Heart right ventricle (tissue), 16 donors: ENCODE measurements at regions not wholly inside any gene's neighbourhood (a gene's known extent, or its start where the extent isn't known, plus 50 kb on each side); places are given as distances from the start of the nearest gene placed in this dataset.

Experiments
- ATAC-seq, 8 donors: fragments of 200-7000 bp; cut with Tn5 transposase; one replicate each; pipeline ENCODE4 v1.9.1; 2020; ENCODE audit warnings: mild to moderate bottlenecking in 8 of 8, moderate library complexity in 8 of 8, moderate number of reproducible peaks in 1 of 8
- DNase-seq, 2 donors: peaks; one replicate each; pipeline ENCODE4 v3.0.0-alpha.2; 2020
- H3K27ac ChIP-seq, 10 donors: fragments of 200-600 bp; sonication (generic) in 2 of 10; one replicate each; pipeline versions ENCODE4 v1.5.0 to v1.8.0; 2020 to 2022; ENCODE audit warnings: mild to moderate bottlenecking in 3 of 10
- H3K27me3 ChIP-seq, 7 donors: fragments of 200-600 bp; one replicate each; pipeline ENCODE4 v1.8.0; 2021 to 2022; ENCODE audit warnings: mild to moderate bottlenecking in 2 of 7
- H3K36me3 ChIP-seq, 9 donors: fragments of 200-600 bp; sonication (generic) in 1 of 9; one replicate each; pipeline versions ENCODE4 v1.5.0 to v1.8.0; 2020 to 2022; ENCODE audit warnings: mild to moderate bottlenecking in 2 of 9
- H3K4me1 ChIP-seq, 9 donors: fragments of 200-600 bp; sonication (generic) in 1 of 9; one replicate each; pipeline versions ENCODE4 v1.5.0 to v1.8.0; 2020 to 2022; ENCODE audit warnings: mild to moderate bottlenecking in 4 of 9
- H3K4me3 ChIP-seq, 10 donors: fragments of 200-600 bp; sonication (generic) in 2 of 10; one replicate each; pipeline versions ENCODE4 v1.5.0 to v1.8.0; 2020 to 2022; ENCODE audit warnings: mild to moderate bottlenecking in 7 of 10, moderate library complexity in 2 of 10
- H3K9me3 ChIP-seq, 11 donors: fragments of 200-600 bp in 10 of 11; sonication (generic) in 2 of 11; one replicate each; pipeline versions ENCODE4 v1.5.0 to v1.8.0; 2013 to 2022; ENCODE audit warnings: mild to moderate bottlenecking in 2 of 11, control low read depth in 1 of 11, moderate library complexity in 1 of 11
- WGBS, 2 donors: extraction: QIAGEN DNeasy Blood & Tissue Kit; methylation state at CpG; one replicate each; pipeline ENCODE4 v1.1.7; 2013; ENCODE audit warnings: inconsistent platforms in 1 of 2; 5-methylcytosine and 5-hydroxymethylcytosine counted together
- intact Hi-C, 10 donors: fragments of 100-400 bp; cut with DNase I; formaldehyde crosslinking; loops; one replicate each; pipeline versions ENCODE4 v1.11.1 to v1.14.2; 2022
- TF ChIP-seq, protein P1 (sequence below), 9 donors: fragments of 200-600 bp; sonication (generic) in 2 of 9; IDR thresholded peaks; one replicate each; pipeline versions ENCODE4 v1.5.0 to v1.8.0; 2021 to 2022; ENCODE audit warnings: antibody characterized with exemption in 9 of 9, mild to moderate bottlenecking in 5 of 9, moderate library complexity in 1 of 9
- donor health status: Arrhythmogenic right ventricular cardiomyopathy.
- donor health status: ischemic (EF 13 %, LVEDD 7.1; RV severe dilation, severe dysfunction).
- donor health status: healthy with polysubstance abuse.
- donor health status: DM: no; HTN: yes; CAD: no.
- donor health status: DM: no; HTN: no; CAD: no.
- donor health status: ischemic (EF 25% LVEDD 6.9; RV normal size, moderate dysfunction).
- donor health status: ischemic (EF 25% LVEDD 5.7; RV mildly dilated, moderate dysfunction).
- donor health status: healthy.
- donor health status: DM: yes; HTN: yes; CAD: no.
- donor health status: Ischemic cardiomyopathy.
- donor health status: ischemic (EF 35%, LVEDD 5.7; RV mildly dilated, moderate dysfunction).
- donor health status: nonischemic (EF 11% LVEDD 7.7; RV severe dilation, severe dysfunction).
- donor health status: DM: yes; HTN: yes; CAD: no.
- donor health status: PGD.
- donor health status: ischemic (EF 29% LVEDD 5.4; RV normal size, mild dysfunction).
- donor health status: nonischemic (EF 23%, LVEDD 6.1; RV moderate dilation, normal function).

DNA sequence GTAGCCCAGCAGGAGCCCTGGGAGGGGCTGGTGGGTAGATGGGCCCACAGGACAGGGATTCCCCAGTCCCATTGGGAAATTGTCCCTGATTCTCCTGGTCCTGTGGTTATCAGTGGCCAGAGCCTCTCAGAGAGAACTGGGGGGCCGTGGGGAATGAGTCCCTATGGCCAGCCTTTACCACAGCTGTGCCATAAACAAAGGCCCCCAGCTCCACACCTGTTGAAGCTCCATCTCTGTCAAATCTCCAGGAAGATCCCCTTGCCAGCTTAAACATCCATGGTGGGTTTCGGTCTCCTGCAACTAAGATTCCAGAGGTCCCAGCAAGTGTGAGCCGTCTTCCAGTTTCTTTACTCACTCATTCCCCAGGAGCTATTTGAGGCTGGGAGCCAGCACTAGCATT, 897.1 kb downstream of the LRRTM4 start:
- WGBS, 2 donors, result 72 to 82% methylated on average over 3 of the region's 3 CpGs
- Histone ChIP-seq H3K9me3 (peaks cover 0 to 4% (median 0%) of the 10 kb centered on the region in 11 donors), H3K27ac (no peak overlapping the region), H3K36me3 (no peaks in the 10 kb centered on the region), H3K4me1 (no peaks in the 10 kb centered on the region), H3K4me3 (no peak overlapping the region), H3K27me3 (no peaks in the 10 kb centered on the region)
- TF ChIP-seq, protein P1, sequence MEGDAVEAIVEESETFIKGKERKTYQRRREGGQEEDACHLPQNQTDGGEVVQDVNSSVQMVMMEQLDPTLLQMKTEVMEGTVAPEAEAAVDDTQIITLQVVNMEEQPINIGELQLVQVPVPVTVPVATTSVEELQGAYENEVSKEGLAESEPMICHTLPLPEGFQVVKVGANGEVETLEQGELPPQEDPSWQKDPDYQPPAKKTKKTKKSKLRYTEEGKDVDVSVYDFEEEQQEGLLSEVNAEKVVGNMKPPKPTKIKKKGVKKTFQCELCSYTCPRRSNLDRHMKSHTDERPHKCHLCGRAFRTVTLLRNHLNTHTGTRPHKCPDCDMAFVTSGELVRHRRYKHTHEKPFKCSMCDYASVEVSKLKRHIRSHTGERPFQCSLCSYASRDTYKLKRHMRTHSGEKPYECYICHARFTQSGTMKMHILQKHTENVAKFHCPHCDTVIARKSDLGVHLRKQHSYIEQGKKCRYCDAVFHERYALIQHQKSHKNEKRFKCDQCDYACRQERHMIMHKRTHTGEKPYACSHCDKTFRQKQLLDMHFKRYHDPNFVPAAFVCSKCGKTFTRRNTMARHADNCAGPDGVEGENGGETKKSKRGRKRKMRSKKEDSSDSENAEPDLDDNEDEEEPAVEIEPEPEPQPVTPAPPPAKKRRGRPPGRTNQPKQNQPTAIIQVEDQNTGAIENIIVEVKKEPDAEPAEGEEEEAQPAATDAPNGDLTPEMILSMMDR (IDR thresholded peaks at IDR 0.05), result no peak
- no peak for DNase-seq
- no peak for ATAC-seq
- intact Hi-C loops, result no loop called here

DNA sequence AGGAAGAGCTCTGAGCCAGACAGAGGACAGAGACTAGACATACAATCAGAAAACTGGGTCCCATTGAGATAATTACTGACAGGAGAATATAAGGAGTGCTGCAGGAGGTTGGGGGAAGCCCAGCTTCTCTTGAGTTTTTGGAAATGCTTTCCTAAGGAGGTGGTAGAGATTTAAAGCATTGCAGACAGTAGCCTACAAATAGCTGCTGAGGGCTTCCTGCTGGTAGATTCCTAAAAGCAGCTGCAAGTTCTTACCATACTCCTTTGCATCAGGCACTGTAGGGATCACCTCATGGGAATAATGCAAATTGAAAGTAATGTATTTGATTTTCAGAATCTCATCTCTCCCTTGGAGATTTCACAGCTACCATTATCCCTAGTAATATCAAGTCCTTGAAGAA, 902.6 kb upstream of the GCFC2 start:
- H3K27me3 ChIP-seq, result no peaks in the 10 kb centered on the region
- H3K27ac ChIP-seq, result no peak overlapping the region
- ATAC-seq (no peak), DNase-seq (no peak)
- no peaks in the 10 kb centered on the region for H3K9me3 ChIP-seq
- no peak overlapping the region for H3K4me3 ChIP-seq
- TF ChIP-seq, protein P1 (IDR thresholded peaks at IDR 0.05), result no peak
- no peaks in the 10 kb centered on the region for H3K4me1 ChIP-seq
- H3K36me3 ChIP-seq, result no peaks in the 10 kb centered on the region
- intact Hi-C loops, result no loop called here

DNA sequence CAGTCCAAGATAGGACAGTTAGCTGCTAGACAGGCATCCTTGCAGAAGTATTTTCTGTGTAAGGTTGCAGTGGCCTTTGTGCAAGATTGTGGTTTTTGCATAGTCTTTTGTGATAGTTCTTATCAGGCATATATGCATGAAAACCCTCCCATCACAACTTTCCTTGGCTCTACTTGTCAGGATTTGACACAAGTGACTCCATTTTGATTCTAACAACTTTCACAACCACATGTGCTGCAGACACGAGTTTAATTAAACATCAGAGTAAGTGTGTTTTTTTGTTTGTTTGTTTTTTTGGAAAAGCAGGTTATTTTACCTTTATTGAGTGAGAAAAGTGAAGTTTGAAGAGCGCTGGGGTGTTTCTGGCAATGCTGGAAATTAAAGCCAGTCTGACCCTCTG, 902.0 kb upstream of the GCFC2 start:
- ATAC-seq (no peak), DNase-seq (no peak)
- no peaks in the 10 kb centered on the region for H3K36me3 ChIP-seq
- H3K9me3 ChIP-seq, result no peaks in the 10 kb centered on the region
- no peaks in the 10 kb centered on the region for H3K4me1 ChIP-seq
- 61 to 72% methylated on average over 2 of the region's 2 CpGs for WGBS, 2 donors
- no peak overlapping the region for H3K4me3 ChIP-seq
- H3K27me3 ChIP-seq, result no peaks in the 10 kb centered on the region
- no peak overlapping the region for H3K27ac ChIP-seq
- intact Hi-C loops, result no loop called here
- TF ChIP-seq, protein P1 (IDR thresholded peaks at IDR 0.05), result no peak

DNA sequence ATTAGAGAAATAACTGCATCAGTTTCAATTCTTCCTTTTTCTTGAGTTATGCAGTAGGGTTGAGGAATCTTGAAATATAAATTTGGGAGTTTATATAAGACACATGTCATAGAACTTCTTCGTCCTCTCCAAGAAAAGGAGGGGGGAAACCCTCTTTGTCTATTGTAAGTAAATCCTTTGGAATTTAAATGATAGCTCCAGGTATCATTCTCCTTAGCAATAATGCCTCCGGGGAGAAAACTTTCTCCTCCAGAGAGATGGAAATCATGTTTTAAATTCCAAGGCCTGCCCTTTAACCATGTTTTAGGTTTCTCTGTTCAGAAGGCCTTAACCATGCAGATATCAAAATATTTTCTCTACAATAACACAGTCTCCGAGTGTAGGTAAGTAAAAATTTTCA, 899.7 kb upstream of the GCFC2 start:
- no peak for ATAC-seq
- Histone ChIP-seq H3K27ac (no peak overlapping the region), H3K27me3 (peaks cover 0 to 2% (median 0%) of the 10 kb centered on the region in 7 donors), H3K9me3 (no peaks in the 10 kb centered on the region), H3K36me3 (no peaks in the 10 kb centered on the region), H3K4me3 (no peak overlapping the region), H3K4me1 (no peaks in the 10 kb centered on the region)
- DNase-seq, result no peak
- intact Hi-C loops, result no loop called here
- 81 to 85% methylated on average over 3 of the region's 3 CpGs for WGBS, 2 donors
- TF ChIP-seq, protein P1 (IDR thresholded peaks at IDR 0.05), result no peak
